Activated CD8-positive, alpha-beta memory T cell treated with anti-CD3 and anti-CD28 coated beads for 36 hours (primary cell): ENCODE measurements at regions not wholly inside any gene's neighbourhood (a gene's known extent, or its start where the extent isn't known, plus 50 kb on each side); places are given as distances from the start of the nearest gene placed in this dataset.

Source experiments
- CTCF ChIA-PET: fragments of 350-600 bp; sonication (Branson Sonifier 250); formaldehyde crosslinking; loops from one replicate; lab custom pipeline; 2021; ENCODE audit warnings: antibody characterized with exemption; lab: Charles Lee
- POLR2A ChIA-PET: fragments of 350-600 bp; sonication (Branson Sonifier 250); formaldehyde crosslinking; loops from one replicate; lab custom pipeline; 2021; ENCODE audit warnings: antibody characterized with exemption; lab: Charles Lee

DNA sequence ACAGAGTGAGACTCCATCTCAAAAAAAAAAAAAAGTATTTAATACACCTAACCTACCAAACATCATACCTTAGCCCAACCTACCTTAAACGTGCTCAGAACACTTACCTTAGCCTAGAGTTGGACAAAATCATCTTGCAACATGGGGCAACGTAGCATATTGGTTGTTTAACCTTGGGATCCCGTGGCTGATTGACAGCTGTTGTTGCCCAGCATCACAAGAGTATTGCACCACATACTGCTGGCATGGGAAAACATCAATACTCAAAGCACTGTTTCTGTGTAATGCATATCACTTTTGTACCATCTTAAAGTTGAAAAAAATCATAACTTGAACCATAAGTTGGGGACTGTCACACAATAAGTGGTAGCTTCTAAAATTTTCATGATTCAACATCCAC is 73.8 kb upstream of the MIR17HG start:
- CTCF ChIA-PET: no interaction called here
- POLR2A ChIA-PET: no interaction called here

DNA sequence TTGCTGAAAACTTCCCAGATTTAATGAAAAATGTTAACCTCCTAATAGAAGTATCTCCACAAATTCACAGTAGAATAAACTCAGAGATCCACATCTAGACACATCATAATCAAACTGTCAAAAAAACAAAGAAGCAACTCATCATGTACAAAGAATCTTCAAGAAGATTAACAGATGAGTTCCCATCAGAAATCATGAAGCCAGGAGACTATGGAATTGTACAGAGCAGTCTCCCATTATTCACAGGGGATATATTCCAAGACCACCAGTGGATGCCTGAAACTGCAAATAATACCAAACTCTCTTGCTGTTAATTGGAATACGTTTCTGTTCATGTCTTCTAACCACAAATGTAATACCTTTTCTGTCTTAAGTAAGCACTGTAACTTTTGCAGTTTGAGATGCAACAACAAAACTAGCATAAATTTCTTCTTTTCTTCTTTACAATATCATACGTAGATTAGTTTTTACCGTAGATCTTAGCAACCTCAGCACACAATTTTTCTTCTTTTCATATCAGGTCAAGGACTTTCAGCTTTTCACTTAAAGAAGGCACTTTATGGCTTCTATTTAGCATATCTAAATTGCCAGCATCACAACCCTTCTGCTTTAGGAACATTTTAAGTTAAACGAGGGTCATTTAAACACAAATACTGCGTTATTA is 70.3 kb upstream of the MIR17HG start:
- ChIA-PET CTCF (no interaction called here), POLR2A (no interaction called here)

DNA sequence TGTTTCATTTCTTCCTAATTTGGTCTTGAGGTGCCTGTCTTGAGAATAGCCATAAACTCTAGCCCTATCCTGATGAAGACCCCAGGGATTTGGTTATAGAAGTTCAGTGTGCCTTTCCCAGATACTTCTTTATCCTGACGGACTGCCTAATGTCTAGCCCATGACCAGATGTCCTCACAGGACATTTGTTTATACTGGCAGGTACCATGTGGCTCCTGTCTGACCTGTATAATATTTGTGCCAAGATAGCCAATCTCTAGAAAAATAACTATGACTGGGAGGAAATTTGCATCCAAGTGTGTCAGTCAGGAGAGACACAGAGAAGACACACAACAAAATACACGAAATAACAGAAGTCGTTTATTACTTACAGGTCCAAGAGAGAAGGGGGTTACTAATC is 69.2 kb upstream of the MIR17HG start:
- CTCF ChIA-PET: no interaction called here
- POLR2A ChIA-PET: no interaction called here

DNA sequence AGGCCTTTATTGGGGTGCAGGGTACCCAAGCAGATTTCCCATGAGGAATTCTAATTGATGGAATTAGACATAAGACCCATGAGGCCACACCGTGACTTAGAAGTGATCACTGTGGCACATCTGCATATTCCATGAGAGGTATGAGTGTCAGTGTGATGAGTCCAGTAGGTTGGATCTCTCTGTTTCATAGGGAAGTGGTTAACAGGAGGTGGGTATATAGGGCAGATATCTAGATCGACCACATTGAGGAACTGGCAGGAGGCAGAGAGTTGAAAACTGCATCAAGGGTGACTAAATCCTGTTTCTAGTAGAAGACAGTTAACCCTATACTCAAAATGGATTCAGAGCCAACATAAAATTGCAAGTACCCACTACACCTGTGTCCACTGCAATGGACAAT is 68.6 kb upstream of the MIR17HG start:
- CTCF ChIA-PET: no interaction called here
- POLR2A ChIA-PET: no interaction called here

DNA sequence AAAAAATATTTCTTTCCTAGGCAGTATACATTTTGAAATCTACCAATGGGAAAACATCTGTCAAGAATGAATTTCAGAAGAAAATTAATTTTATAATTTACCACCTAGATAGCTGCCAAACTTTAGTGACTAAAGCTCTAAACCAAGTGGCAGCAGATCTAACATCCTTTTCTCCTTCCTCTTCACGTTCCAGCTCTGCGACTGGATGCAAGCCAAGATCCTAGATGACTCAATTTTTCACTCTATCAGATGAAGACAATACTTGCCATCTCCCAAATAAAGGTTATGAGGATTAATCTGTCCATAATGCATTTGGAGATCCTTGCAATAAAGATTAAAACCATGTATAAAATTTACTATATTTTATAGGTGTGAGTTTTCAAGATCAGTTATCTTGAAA is 66.7 kb upstream of the MIR17HG start:
- POLR2A ChIA-PET: no interaction called here
- CTCF ChIA-PET: no interaction called here

DNA sequence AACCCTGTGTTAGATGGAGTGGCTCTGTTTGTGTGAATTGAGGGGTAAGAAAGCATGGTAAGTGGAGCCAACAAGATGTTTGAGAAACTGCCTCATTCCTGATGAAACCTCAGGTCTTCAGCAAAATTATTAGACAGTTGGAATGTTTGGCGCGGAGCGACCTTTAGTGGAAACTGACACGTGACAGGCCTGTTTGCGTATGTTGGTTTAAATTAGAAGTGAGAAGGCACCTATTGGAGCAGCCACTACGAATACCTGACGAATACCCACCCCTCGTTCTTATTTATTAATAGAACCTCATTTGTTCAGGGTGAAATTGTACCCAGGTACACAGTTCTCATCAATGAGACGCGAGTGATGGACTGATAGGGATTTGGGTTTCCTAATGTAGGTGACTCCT is 63.2 kb upstream of the MIR17HG start:
- CTCF ChIA-PET: no interaction called here
- POLR2A ChIA-PET: no interaction called here

DNA sequence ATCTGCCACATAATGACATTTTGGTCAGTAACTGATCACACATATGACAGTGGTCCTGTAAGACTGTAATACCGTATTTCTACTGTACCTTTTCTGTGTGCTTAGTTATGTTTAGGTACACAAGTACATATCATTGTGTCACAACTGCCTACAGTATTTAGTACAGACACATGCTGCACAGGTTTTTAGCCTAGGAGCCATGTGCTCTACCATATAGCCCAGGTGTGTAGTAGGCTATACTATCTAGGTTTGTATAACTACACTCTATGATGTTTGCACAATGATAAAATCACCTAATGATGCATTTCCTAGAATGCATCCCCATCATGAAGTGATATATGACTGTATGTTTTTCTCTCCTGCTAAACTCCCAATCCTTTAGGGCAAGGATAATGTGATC is 61.2 kb upstream of the MIR17HG start:
- CTCF ChIA-PET: no interaction called here
- POLR2A ChIA-PET: no interaction called here

DNA sequence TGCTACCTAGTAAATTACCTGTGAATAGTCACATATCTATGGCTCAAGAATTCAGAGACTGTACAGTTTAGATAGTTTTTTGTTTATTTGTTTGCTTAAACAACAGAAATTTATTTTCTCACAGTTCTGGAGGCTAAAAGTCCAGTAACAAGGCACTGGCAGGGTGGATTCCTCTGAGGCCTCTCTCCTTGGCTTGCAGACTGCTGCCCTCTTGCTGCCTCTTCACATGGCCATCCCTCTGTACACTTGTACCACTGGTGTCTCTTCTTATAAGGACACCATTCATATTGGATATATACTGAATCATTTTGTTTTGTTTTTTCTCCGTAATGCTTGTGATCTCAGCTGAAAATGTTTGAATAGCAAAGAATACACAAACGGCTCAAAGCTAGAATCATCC is 56.4 kb upstream of the MIR17HG start:
- CTCF ChIA-PET: interaction anchor here (1.2 kb wide), 1 partner anchor 40 kb away, joined by 4 read pairs; no protein-coding TSS in a partner anchor

DNA sequence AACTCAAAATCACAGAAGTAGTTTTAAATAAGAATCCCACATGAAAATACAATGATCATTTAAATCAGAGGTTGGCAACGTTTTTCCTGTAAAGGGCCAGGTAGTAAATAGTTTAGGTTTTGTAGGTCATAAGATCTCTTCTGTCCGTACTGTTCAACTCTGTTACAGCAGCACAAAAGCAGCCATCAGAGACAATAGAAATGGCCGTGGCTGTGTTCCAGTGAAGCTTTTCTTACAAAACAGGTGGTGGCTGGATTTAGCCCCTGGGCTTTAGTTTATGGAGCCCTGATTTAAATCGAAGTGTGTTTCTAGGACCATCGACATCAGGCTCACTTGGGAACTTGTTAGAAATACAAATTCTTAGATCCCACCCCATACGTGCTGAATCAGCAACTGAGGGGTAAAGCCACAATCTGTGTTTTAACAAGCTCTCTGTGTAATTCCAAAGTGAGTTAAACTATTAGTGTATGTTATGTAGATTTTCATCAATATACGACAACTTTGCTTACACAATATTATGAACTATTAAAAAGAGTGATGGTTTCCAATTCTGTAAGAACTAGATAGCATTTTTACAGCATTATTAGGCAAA is 54.8 kb upstream of the MIR17HG start:
- CTCF ChIA-PET: interaction anchor here (1.2 kb wide), 1 partner anchor 39 kb away, joined by 4 read pairs; no protein-coding TSS in a partner anchor
- POLR2A ChIA-PET: no interaction called here

More for the DNA sequence above, 56.4 kb upstream of the MIR17HG start:
- POLR2A ChIA-PET: no interaction called here

DNA sequence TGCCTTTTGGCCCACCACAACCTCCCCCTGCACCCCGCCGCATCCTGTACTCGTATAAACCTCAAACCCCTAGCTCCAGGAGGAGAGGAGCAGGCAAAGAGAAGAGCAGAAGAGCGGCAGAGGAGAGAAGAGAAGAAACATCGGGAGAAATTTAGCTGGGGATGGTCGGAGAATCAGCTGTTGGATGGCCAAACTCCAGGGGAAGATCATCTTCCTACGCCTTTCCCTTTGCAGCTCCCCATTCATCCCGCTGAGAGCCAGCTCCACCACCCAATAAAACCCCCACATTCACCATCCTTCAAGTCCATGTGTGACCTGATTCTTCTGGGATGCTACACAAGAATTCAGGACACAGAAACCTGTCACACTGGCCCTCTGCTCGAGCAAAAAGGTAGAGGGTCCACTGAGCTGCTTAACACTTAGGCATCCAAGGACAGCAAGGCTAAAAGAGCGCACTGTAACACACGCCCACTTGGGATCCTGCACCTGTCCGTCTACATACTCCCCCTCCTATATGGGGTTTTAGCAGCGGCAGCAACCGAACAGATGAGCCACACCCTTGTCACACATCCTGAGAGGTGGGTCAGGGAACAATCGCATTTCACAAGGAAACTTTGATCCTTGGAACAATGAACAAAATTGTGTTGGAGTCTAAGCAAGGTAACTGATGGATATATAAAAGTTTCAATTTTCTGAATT is 51.6 kb upstream of the MIR17HG start:
- POLR2A ChIA-PET: no interaction called here
- CTCF ChIA-PET: no interaction called here

DNA sequence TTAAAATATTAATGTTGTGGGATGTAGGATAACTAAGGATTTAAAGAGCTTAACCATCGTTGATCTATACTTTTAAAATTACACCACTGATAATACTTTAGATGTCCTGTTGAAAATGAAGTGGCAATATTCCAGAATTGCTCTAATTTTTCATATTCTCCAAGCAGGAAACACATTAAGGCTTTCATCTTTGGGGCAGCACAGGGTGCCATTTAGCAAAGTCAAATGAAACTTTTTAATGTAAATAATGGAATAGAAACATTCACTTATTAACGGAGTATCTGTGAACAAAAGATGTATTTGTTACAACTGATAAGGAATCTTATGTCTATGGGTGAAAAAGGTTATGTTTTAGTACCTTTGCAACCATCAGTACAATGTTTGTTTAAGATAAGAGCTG is 50.0 kb upstream of the MIR17HG start:
- CTCF ChIA-PET: no interaction called here
- POLR2A ChIA-PET: no interaction called here
